ENCODE measurements at regions not wholly inside any gene's neighbourhood (a gene's known extent, or its start where the extent isn't known, plus 50 kb on each side); places are given as distances from the start of the nearest gene placed in this dataset.
"Not testable (repeated sequence)": the region's sequence is repeated elsewhere in the genome, so short reads cannot be mapped to it uniquely, and the experiment has no call there.

GRCh38 chr1:194102607-194103006 is 916.2 kb upstream of the B3GALT2 start:
- ATAC-seq (no peak), DNase-seq (no peak)
- intact Hi-C loops (cut with DNase I) = no loop called here

GRCh38 chr1:194084755-194085154 is 898.3 kb upstream of the B3GALT2 start:
- DNase-seq = no peak
- intact Hi-C loops (cut with DNase I) = no loop called here
- no peak for ATAC-seq

- intact Hi-C loops (cut with DNase I) = no loop called here
- DNase-seq (no peak), ATAC-seq (no peak)
Observed at GRCh38 chr1:194081444-194081843, 895.0 kb upstream of the B3GALT2 start.

DNA sequence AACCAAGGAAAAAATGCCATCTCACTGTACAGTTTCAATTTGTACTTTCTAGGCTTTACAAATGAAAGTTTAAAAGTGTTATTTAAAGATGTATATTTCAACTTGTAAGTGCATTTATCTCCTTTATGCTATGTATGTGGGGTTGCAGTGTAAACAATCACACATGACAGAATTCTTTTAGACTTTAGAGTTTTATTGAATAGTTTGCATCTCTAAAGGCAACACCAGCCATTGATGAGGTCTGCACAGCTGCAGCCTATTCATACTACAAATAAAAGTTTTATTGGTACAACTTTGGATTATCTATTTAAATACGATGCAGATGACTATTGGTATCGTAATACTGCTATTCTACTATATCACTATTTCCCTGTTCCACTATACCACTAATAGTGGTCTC is 894.4 kb upstream of the B3GALT2 start:
- intact Hi-C loops (cut with DNase I) = no loop called here
- DNase-seq (no peak), ATAC-seq (no peak)

DNA sequence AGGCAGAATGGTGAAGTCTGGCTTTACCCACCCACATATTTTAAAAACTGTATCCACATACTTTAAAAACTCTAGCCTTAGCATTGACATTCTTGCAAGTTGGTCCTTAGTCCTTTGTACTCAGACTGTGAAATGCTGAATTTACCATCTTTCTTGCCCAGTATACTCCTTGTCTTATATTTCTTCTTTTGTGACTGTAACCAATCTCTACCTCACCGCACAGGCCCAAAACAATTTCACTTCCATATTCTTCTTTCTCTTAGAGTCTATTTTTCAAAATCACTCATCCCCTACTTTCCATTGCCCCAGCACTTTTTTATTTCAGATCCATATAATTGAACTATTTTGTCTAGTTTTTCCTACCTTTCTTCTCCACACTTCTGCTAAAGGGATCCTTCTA is 892.4 kb upstream of the B3GALT2 start:
- intact Hi-C loops (cut with DNase I) = no loop called here
- no peak for ATAC-seq

DNA sequence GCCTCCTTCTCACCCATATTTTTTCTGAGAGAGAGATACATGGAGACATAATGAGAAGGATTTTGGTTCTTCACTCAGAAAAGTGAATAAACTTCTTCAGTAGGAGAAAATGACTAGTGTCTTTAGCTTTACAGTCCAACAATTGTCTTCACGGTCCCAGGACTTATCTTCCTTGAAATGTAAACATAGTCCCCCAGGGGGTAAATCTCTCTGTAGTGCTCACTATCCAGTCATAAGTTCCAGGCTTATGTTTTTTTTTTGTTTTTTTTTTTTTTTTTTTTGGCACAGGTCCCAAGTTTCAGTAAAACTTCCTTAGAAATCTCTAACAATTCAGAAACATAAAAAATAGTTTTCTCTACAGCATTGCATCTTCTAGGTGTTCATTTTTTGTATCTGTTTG is 890.2 kb upstream of the B3GALT2 start:
- ATAC-seq = no peak
- intact Hi-C loops (cut with DNase I) = no loop called here

More for the DNA sequence above, 892.4 kb upstream of the B3GALT2 start:
- DNase-seq = no peak

DNA sequence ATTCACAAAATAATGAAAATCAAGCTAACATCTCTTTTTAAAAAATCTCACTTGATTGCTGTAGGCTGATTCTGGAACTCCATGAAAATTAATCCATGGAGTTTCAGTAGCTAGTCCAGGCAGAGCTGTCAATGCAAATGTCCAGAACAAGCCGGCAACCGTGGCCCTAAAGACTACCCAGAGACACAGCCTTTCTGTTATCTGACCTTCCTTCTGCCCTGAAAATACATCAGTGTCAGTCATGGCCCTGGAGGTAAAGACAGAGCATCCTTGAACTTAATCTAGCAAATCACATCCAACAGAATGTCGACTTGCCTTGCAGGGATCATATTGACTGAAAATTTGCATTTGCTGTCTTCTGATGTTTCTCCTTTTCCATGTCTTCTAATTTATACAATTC is 887.4 kb upstream of the B3GALT2 start:
- intact Hi-C loops (cut with DNase I) = no loop called here
- no peak for ATAC-seq
- DNase-seq = no peak

More for the DNA sequence above, 890.2 kb upstream of the B3GALT2 start:
- DNase-seq = no peak

GRCh38 chr1:194071205-194071604 is 884.8 kb upstream of the B3GALT2 start:
- ATAC-seq (no peak), DNase-seq (no peak)
- intact Hi-C loops (cut with DNase I) = no loop called here

DNA sequence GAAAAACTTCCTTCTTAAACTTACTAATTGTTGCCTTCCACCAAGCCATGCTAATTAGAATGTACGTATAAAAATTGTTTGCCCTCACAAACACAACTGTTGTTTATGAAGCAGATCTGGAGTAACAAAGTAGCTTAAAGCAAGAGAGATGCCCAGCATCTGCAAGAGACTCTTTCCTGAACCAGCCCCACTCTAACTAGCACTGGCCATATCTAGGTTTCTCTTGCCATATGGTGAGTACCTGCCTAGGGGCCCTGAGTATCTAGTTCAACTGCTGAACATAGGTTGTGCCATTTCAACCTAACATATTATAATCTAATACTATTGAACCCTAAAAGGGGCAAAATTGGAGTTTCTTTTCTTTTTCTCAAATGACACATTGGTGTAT is 883.4 kb upstream of the B3GALT2 start:
- intact Hi-C loops (cut with DNase I) = loop anchor here in 1 of 2 donors (5.0 to 10.0 kb wide), 2 partner anchors 98 to 185 kb away; no protein-coding TSS in a partner anchor
- ATAC-seq (peak in 1 of 2 donors; percentile 21), DNase-seq (no peak)

DNA sequence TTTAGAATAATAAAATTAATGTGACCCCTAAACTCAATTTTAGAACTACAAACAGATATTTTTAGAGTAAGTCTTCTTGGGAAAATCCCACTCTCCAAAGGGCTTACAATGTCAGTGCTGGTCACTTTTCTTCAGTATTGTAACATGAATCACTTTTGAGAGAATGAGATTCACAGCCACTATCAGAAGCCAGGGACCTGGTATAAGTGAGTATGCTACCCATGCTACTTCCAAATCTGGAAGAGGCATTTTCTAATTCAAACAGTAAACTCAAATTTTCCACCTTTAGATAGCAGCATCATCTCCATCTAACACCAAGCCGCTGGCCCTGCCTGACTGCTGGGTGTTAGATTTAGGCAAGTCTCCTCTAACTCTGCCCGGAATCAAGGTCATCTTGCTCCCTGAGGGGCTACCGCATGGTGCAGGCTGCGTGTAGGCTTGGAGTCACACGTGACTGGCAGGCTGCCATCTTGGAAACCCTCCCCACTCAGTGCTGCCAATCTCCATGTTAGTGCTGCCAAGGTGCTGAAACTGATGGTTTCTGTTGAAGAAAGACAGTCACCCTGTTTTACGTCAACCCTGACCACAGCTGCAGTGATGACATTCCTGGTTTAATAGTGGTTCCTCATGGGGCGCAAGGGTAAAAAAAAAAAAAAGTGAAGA is 882.9 kb upstream of the B3GALT2 start:
- intact Hi-C loops (cut with DNase I) = loop anchor here in 1 of 2 donors (5.0 to 10.0 kb wide), 2 partner anchors 97 to 184 kb away; no protein-coding TSS in a partner anchor
- ATAC-seq = peak; percentile 92 to 94
- DNase-seq = peak; percentile 70

DNA sequence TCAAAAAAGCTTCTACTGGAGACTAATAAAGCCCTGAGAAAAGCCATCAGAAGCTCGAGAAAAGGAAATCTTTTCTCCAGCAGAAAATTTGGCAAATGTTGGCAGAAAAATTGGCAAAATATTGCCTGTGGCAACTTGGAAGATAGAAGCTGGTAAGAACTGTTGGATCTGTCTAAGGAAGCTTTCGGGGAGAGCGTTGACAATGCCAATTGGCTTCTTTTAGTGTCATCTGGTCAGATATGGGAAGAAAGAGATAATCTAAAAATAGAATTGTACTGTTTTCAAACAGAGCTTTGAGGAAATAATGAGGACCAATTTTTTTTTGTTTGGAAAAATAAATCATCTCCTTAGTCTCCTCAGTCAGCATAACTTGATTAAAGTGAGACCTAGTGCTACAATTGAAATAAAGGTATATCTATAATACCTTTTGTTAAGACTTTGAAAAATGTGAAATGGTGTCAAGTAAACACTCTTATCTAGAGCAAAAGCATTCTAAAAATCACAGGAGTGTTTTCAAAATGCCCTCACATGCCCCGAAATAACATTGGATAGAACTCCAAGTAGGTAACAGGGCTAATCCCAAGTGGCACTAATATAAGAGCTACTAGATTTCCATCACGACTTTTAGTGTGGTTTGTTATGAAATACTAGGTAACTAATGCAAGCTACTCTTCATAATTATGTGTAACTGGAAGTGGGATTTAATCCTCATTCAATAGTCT is 882.2 kb upstream of the B3GALT2 start:
- intact Hi-C loops (cut with DNase I) = loop anchor here in 1 of 2 donors (5.0 to 10.0 kb wide), 2 partner anchors 96 to 184 kb away; no protein-coding TSS in a partner anchor
- DNase-seq = no peak
- peak; percentile 62 to 70 for ATAC-seq

GRCh38 chr1:194067772-194068171 is 881.4 kb upstream of the B3GALT2 start:
- ATAC-seq (peak in 1 of 2 donors; percentile 61), DNase-seq (peak; percentile 27)
- intact Hi-C loops (cut with DNase I) = loop anchor here in 1 of 2 donors (5.0 to 10.0 kb wide), 2 partner anchors 95 to 183 kb away; no protein-coding TSS in a partner anchor

- peak in 1 of 2 donors; percentile 59 for ATAC-seq
- intact Hi-C loops (cut with DNase I) = loop anchor here in 1 of 2 donors (10.0 kb wide), 1 partner anchor 178 kb away; no protein-coding TSS in a partner anchor
Observed at GRCh38 chr1:194062962-194063361, 876.5 kb upstream of the B3GALT2 start.

DNA sequence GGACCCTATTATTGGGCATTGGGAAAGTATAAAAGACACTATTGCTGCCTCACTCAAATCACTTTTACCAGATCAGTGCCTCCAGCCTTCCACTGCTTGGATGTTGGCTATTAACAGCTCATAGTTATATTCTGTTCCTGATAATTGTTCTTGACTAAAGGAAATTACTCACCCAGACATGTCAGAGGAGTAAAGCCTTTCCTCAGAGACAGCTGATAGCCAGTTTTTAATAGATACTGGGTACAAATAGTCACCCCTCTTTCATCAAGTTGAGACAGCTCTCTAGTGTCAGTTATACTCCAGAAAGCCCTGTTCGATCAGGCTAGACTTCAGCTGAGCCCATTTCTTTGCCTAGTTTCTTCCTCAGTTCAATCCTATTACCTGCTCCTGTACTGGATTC is 876.1 kb upstream of the B3GALT2 start:
- intact Hi-C loops (cut with DNase I) = loop anchor here in 1 of 2 donors (10.0 kb wide), 1 partner anchor 178 kb away; no protein-coding TSS in a partner anchor
- ATAC-seq (peak in 1 of 2 donors; percentile 88), DNase-seq (no peak)

More at GRCh38 chr1:194062962-194063361, 876.5 kb upstream of the B3GALT2 start:
- DNase-seq = no peak

GRCh38 chr1:194060481-194060880 is 874.1 kb upstream of the B3GALT2 start:
- DNase-seq (no peak), ATAC-seq (no peak)
- intact Hi-C loops (cut with DNase I) = loop anchor here in 1 of 2 donors (10.0 kb wide), 1 partner anchor 176 kb away; no protein-coding TSS in a partner anchor

DNA sequence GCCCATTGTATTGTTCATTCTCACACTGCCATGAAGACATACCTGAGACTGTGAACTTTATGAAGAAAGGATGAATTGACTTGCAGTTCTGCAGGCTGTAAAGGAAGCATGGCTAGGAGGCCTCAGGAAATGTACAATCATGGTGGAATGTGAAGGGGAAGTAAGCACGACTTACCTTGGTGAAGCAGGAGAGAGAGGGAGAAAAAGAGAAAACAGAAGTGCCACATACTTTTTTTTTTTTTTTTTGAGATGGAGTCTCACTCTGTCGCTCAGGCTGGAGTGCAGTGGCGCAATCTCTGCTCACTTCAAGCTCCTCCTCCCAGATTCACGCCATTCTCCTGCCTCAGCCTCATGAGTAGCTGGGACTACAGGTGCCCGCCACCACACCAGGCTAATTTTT is 871.9 kb upstream of the B3GALT2 start:
- intact Hi-C loops (cut with DNase I) = loop anchor here in 1 of 2 donors (10.0 kb wide), 1 partner anchor 873 kb away; the partner anchor contains the start of gene B3GALT2
- not testable (repeated sequence) for ATAC-seq, DNase-seq

GRCh38 chr1:194056169-194056568 is 869.8 kb upstream of the B3GALT2 start:
- DNase-seq = no peak
- intact Hi-C loops (cut with DNase I) = loop anchor here in 1 of 2 donors (10.0 kb wide), 1 partner anchor 871 kb away; the partner anchor contains the start of gene B3GALT2
- peak; percentile 26 to 41 for ATAC-seq

DNA sequence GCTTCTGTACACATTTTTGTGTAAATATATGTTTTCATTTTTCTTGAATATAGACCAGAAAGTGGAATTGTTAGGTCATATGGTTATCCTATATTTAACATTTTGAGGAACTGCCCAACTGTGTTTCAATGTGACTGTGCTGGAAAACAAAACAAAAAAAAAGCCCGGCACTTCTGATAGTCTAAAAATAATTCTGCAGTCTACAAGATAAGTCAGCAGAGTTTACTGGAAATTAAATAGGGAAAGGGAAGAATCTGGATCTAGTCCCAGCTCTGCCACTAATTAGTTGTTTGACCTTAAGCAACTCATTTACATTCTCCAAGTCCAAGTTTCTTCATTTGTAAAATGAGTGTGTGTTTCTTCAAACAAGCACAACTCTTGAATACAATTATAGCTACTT is 869.1 kb upstream of the B3GALT2 start:
- DNase-seq = no peak
- intact Hi-C loops (cut with DNase I) = loop anchor here in 1 of 2 donors (10.0 kb wide), 1 partner anchor 871 kb away; the partner anchor contains the start of gene B3GALT2
- ATAC-seq = peak; percentile 29 to 57

DNA sequence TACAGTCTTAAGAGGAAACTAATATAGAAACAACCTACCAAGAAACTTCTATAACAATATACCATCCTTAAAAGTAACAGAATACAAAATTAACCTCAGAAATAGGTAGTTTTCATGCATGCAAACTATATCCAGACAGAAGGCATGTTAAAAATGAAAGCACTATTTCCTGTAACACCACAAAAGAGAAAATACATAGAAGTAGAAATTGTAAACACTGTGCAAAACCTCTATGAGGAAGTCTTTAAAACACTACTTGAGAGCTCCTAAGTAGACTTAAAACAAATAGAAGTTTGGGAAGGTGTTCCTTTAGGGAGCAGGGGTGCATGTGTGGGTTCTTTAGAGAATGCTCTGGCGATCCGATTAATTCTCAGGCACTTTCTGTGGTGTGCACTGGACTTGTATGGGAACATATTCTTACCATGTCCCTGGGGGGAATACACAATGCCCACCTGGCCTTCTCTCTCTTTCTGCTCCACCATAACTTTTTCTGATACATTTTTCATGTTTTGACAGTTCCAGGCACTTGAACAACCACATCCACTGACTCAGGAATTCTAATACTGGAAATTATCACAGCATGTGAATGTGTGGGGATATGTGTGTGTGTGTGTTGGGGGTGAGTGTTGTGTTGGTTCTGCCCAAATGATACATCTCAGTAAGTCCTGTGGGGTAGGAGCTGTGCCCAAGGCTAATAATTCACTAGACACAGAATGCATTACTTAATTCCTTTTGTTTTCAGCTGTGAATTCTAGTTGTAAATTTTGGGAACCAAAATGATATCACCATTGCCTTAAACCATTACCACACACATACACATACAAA is 866.3 kb upstream of the B3GALT2 start:
- ATAC-seq (no peak), DNase-seq (no peak)
- intact Hi-C loops (cut with DNase I) = loop anchor here in 1 of 2 donors (10.0 kb wide), 1 partner anchor 868 kb away; the partner anchor contains the start of gene B3GALT2

Measured in left cardiac atrium (tissue), 4 donors.